Breast epithelium (tissue), 3 donors: ENCODE measurements at regions not wholly inside any gene's neighbourhood (a gene's known extent, or its start where the extent isn't known, plus 50 kb on each side); places are given as distances from the start of the nearest gene placed in this dataset.

Experiments
- CTCF ChIP-seq, 3 donors: fragments of 450-650 bp; IDR thresholded peaks; one replicate each; pipeline ENCODE4 v1.5.1; 2016 to 2017; ENCODE audit warnings: antibody characterized with exemption in 3 of 3, mild to moderate bottlenecking in 3 of 3, moderate library complexity in 3 of 3
- POLR2A ChIP-seq: fragments of 450-650 bp; IDR thresholded peaks from one replicate; pipeline ENCODE4 v1.6.1; 2016; ENCODE audit warnings: antibody characterized with exemption, mild to moderate bottlenecking, moderate library complexity
- POLR2AphosphoS5 ChIP-seq, 3 donors: sonication (generic); formaldehyde crosslinking; IDR thresholded peaks; one replicate each; pipeline ENCODE4 v1.6.1; 2017; ENCODE audit warnings: antibody characterized with exemption in 3 of 3

GRCh38 chr4:153137677-153138630 lies 66.3 kb upstream of the TRIM2 start:
- no peak for TF ChIP-seq CTCF (IDR thresholded peaks at IDR 0.05)
- TF ChIP-seq POLR2A = no peak
- TF ChIP-seq POLR2AphosphoS5 (IDR thresholded peaks at IDR 0.05) = no peak
